GM19025 (cell line): ENCODE measurements at regions not wholly inside any gene's neighbourhood (a gene's known extent, or its start where the extent isn't known, plus 50 kb on each side); places are given as distances from the start of the nearest gene placed in this dataset.

ENCODE experiments used
- ATAC-seq: cut with Tn5 transposase; IDR thresholded peaks from one replicate; pipeline ENCODE4 v1.9.1; 2021; ENCODE audit warnings: mild to moderate bottlenecking, low read depth, moderate library complexity; ENCODE audit not compliant: unreplicated experiment

GRCh38 chr7:40990841-40991240 lies 712.0 kb downstream of the INHBA start:
- ATAC-seq, result no peak

- ATAC-seq, result no peak
Measured at GRCh38 chr7:40987571-40987970, 715.3 kb downstream of the INHBA start.

DNA sequence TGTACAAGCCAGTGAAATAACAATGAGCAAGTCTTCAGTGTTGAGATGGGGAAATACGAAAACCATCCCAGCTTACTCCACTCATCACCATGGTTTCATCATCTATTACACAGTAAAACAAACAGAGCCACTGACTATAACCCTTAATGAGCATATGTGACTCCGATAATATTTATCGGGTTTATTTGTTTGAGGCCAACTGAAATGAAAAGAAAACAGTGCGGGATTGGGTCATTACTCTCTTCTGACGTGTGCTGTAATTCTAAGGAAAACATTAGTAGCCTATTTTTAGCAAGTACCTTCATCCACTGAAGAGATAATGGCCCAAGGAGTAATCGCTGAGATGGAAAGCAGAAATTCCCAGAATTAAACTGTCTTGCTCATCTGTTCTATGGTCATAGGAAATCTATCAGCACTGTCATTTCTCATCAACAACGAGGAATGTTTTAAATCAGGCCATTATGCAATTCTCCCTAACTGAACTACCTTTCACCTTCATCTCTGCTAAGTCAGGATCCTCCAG lies 716.5 kb downstream of the INHBA start:
- ATAC-seq, result no peak

DNA sequence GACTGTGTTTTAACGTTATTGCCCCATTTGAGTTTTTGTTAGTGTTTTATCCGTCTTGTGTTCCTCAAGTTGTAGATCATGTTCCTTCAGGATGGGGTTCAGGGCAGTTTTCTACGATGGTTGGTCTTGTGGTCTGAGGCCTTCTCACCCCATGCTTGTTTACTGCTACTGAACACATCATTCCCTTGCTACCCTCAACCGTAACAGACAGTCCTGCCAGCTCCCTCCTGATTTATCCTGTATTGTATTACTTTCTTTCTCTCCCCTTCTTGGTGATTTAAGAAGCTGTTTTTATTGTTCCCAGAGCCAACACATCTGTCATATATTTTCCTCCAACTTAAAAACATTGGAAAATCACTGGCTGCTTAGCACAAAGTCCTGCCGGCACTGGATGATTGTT lies 719.8 kb downstream of the INHBA start:
- no peak for ATAC-seq

GRCh38 chr7:40979296-40979695 lies 723.6 kb downstream of the INHBA start:
- no peak for ATAC-seq

DNA sequence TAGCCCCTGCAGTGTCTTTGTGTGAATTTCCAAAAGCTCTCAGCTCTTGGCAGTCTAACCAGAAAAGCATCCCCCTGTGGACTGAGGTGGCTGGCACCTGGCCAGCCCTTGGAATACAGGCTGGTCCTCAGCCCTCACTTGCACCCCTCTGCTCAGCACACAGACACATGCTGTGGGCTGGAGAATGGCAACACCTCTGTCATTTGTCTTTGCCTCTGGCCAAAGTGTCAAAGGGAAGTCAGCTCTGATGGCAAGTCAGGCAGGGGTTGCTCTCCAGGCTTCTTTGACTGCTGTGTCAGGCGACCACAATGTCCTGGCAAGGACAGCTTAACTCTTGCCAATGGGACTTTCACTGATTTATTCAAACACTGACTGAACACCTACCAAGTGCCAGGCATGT lies 724.8 kb downstream of the INHBA start:
- no peak for ATAC-seq

- no peak for ATAC-seq
Measured at GRCh38 chr7:40977533-40977932, 725.4 kb downstream of the INHBA start.

DNA sequence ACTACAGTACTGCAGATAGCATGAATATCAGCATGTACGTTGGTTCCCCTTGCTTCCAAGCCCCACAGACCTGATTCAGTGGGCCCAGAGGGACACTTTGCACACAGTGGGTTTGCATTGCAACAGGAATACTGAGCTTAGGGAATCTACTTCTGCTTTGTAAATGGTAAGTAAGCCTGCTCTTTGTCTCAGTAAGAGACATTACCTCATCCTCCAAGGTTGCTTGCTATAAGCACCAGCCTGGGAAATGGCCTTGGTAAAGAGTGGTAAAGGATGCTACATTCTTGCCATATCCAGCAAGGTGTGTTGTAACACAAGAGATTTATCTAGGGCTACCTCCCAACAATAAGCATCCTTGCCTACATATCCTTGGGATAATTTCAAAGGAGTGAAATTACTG lies 730.5 kb downstream of the INHBA start:
- ATAC-seq, result no peak

- no peak for ATAC-seq
Measured at GRCh38 chr7:40969641-40970040, 733.2 kb downstream of the INHBA start.

- no peak for ATAC-seq
Measured at GRCh38 chr7:40966693-40967092, 736.2 kb downstream of the INHBA start.

DNA sequence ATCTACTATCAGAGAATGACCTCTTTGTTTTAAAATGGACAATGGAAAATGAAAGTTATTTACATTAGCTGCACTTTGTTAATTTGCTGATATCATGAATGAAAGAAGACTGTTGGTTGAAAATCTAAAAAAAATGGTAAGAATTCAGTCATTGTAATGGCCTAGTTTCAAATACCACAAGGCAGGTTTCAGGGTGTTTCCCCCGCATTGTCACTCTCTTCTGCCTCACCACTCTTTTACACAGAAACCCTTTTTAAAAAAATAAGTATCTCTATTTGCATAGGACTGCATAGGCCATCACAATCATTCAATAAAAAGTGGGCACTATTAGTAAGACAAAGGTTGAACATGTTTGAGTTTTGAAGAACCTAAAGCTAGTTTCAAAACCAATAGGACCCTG lies 737.1 kb downstream of the INHBA start:
- ATAC-seq, result peak; percentile 54

- no peak for ATAC-seq
Measured at GRCh38 chr7:40965016-40965415, 737.9 kb downstream of the INHBA start.

- no peak for ATAC-seq
Measured at GRCh38 chr7:40964610-40965009, 738.3 kb downstream of the INHBA start.

GRCh38 chr7:40959955-40960354 lies 742.9 kb downstream of the INHBA start:
- ATAC-seq, result no peak

DNA sequence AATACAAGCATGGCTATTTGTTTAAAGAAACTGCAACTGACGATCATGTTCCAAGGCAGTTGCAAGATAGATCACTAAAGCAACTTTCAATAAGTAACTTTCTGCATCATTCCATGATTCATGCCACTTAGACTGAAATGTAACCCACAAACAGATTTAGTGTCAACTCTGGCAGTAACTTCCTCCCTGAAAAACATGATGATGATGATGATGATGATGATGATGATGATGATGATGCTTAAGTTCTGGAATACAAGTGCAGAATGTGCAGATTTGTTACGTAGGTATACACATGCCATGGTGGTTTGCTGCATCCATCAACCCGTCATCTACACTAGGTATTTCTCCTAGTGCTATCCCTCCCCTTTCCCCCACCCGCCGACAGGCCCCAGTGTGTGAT lies 754.7 kb downstream of the INHBA start:
- ATAC-seq, result no peak

- no peak for ATAC-seq
Measured at GRCh38 chr7:40947566-40947965, 755.3 kb downstream of the INHBA start.

- no peak for ATAC-seq
Measured at GRCh38 chr7:40946549-40946948, 756.3 kb downstream of the INHBA start.

DNA sequence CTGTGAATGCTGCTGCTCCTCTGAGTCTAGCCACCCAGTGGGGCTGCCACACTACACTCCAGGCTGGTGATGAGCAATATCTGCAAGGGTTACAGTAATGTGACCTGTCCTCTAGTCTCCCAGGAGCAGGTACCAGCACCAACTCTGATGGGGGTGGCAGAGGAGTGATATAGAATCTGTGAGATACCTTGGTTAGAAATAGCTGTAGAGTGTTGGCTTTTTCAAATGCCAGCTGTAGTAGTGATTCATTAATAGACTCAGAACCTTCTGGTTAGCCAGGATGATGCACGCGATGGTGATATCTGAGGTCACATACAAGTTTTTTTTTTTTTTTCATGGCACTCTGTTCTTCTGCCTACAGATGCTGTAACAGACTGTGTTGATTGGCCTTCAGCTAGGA lies 757.1 kb downstream of the INHBA start:
- ATAC-seq, result no peak

DNA sequence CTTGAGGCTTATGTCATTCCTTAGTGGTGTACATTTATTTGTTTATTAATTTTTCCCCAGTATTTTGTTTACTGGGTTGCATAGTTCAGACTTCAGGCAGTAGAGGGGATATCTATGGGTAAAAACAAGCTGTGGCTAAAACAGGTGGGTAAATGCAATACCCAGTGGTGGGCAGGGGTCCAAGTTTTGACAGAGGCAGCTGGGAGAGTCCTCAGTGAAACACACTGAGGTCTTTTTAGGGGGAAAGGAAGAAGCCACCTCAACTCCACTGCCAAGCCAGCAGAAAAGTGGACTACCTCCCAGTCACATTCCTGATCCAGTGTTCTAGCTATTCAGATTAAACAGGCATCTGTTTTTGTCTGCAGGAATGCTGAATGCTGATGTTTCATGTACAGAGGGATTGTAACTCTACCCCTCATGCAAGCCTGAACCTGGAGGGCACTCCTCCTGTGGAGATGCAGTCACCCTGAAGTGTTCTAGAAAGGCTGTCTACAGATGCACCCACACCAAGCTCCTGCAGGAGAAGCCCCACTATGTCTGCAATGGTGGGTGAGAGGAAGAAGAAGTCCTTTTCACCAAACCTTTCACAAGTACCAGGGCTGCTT lies 757.8 kb downstream of the INHBA start:
- ATAC-seq, result no peak

- ATAC-seq, result no peak
Measured at GRCh38 chr7:40937879-40938278, 765.0 kb downstream of the INHBA start.

- no peak for ATAC-seq
Measured at GRCh38 chr7:40935435-40935834, 767.5 kb downstream of the INHBA start.

DNA sequence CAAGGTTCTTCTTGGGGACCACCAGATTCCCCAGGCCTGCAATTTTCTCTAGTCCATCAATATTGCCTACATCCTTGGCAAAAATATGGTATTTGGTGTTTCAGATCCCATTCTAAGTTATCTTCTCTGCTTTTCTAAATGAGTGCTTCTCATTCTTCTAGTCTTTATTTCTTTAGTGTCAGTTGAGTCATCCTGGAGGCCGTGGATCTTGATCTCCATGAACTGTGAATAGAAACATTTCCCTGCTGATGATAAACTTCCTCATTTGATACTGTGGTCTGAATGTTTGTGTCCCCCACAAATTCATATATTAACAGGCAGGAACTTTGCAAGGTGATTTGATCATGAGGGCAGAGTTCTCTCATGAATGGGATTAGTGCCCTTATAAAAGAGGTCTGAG lies 779.3 kb downstream of the INHBA start:
- ATAC-seq, result no peak

GRCh38 chr7:40922316-40922670 lies 780.6 kb downstream of the INHBA start:
- ATAC-seq, result no peak
